Effector memory CD4-positive, alpha-beta T cell (primary cell): ENCODE measurements at regions not wholly inside any gene's neighbourhood (a gene's known extent, or its start where the extent isn't known, plus 50 kb on each side); places are given as distances from the start of the nearest gene placed in this dataset.

Source experiments
- DNase-seq, 3 donors: peaks; one replicate each; pipeline ENCODE4 v3.0.0-alpha.2; 2020
- H3K27ac ChIP-seq: 2 replicates; pipeline ENCODE4 v1.7.0; 2013; ENCODE audit warnings: mild to moderate bottlenecking, low read length, moderate library complexity; ENCODE audit not compliant: insufficient read depth, poor library complexity, severe bottlenecking
- H3K27me3 ChIP-seq: replicated peaks from 2 replicates; pipeline ENCODE4 v1.7.0; 2013; ENCODE audit warnings: mild to moderate bottlenecking, low read length; ENCODE audit not compliant: insufficient read depth, control insufficient read depth, poor library complexity, severe bottlenecking
- H3K36me3 ChIP-seq: 2 replicates; pipeline ENCODE4 v1.7.0; 2013; ENCODE audit warnings: mild to moderate bottlenecking, low read length, moderate library complexity; ENCODE audit not compliant: control insufficient read depth, insufficient read depth
- H3K4me1 ChIP-seq: 2 replicates; pipeline ENCODE4 v1.7.0; 2013; ENCODE audit warnings: low read length, mild to moderate bottlenecking; ENCODE audit not compliant: control insufficient read depth, insufficient read depth, poor library complexity, severe bottlenecking
- H3K4me3 ChIP-seq: 2 replicates; pipeline ENCODE4 v1.7.0; 2013; ENCODE audit warnings: low read length, low read depth, mild to moderate bottlenecking; ENCODE audit not compliant: insufficient read depth, poor library complexity, severe bottlenecking
- H3K9me3 ChIP-seq: 2 replicates; pipeline ENCODE4 v1.7.0; 2013; ENCODE audit warnings: mild to moderate bottlenecking, low read length, moderate library complexity; ENCODE audit not compliant: control insufficient read depth

GRCh38 chr13:81473366-81473899 is 1132.5 kb upstream of the SPRY2 start:
- Histone ChIP-seq H3K27ac (no peak overlapping the region), H3K4me1 (no peaks in the 10 kb centered on the region), H3K27me3 (no peaks in the 10 kb centered on the region), H3K36me3 (no peaks in the 10 kb centered on the region), H3K9me3 (no peaks in the 10 kb centered on the region), H3K4me3 (no peak overlapping the region)
- DNase-seq = no peak

GRCh38 chr13:81458170-81458569 is 1117.2 kb upstream of the SPRY2 start:
- Histone ChIP-seq H3K27ac (no peak overlapping the region), H3K4me3 (no peak overlapping the region), H3K36me3 (no peaks in the 10 kb centered on the region), H3K27me3 (no peaks in the 10 kb centered on the region), H3K4me1 (no peaks in the 10 kb centered on the region), H3K9me3 (no peaks in the 10 kb centered on the region)
- no peak for DNase-seq

GRCh38 chr13:81446441-81446840 is 1105.5 kb upstream of the SPRY2 start:
- Histone ChIP-seq H3K27ac (no peak overlapping the region), H3K4me1 (no peaks in the 10 kb centered on the region), H3K9me3 (no peaks in the 10 kb centered on the region), H3K4me3 (no peak overlapping the region), H3K27me3 (no peaks in the 10 kb centered on the region), H3K36me3 (no peaks in the 10 kb centered on the region)
- no peak for DNase-seq

GRCh38 chr13:81442904-81443303 is 1102.0 kb upstream of the SPRY2 start:
- no peak for DNase-seq
- H3K4me3 ChIP-seq = no peak overlapping the region
- H3K27me3 ChIP-seq = no peaks in the 10 kb centered on the region
- no peaks in the 10 kb centered on the region for H3K9me3 ChIP-seq
- H3K27ac ChIP-seq = no peak overlapping the region
- H3K4me1 ChIP-seq = no peaks in the 10 kb centered on the region
- no peaks in the 10 kb centered on the region for H3K36me3 ChIP-seq

GRCh38 chr13:81425286-81425685 is 1084.4 kb upstream of the SPRY2 start:
- H3K36me3 ChIP-seq = no peaks in the 10 kb centered on the region
- DNase-seq = no peak
- no peaks in the 10 kb centered on the region for H3K27me3 ChIP-seq

GRCh38 chr13:81409284-81409683 is 1068.4 kb upstream of the SPRY2 start:
- Histone ChIP-seq H3K9me3 (no peaks in the 10 kb centered on the region), H3K36me3 (no peaks in the 10 kb centered on the region), H3K4me1 (no peaks in the 10 kb centered on the region), H3K27ac (no peak overlapping the region), H3K27me3 (no peaks in the 10 kb centered on the region), H3K4me3 (no peak overlapping the region)
- no peak for DNase-seq

More at GRCh38 chr13:81425286-81425685, 1084.4 kb upstream of the SPRY2 start:
- Histone ChIP-seq H3K9me3 (no peaks in the 10 kb centered on the region), H3K4me1 (no peaks in the 10 kb centered on the region), H3K27ac (no peak overlapping the region), H3K4me3 (no peak overlapping the region)

GRCh38 chr13:81408647-81409046 is 1067.7 kb upstream of the SPRY2 start:
- no peak for DNase-seq
- no peak overlapping the region for H3K27ac ChIP-seq
- no peaks in the 10 kb centered on the region for H3K27me3 ChIP-seq
- H3K4me3 ChIP-seq = no peak overlapping the region
- no peaks in the 10 kb centered on the region for H3K36me3 ChIP-seq
- no peaks in the 10 kb centered on the region for H3K9me3 ChIP-seq
- H3K4me1 ChIP-seq = no peaks in the 10 kb centered on the region

GRCh38 chr13:81406639-81407292 is 1065.8 kb upstream of the SPRY2 start:
- H3K27ac ChIP-seq = no peak overlapping the region
- DNase-seq = no peak
- H3K36me3 ChIP-seq = no peaks in the 10 kb centered on the region
- H3K9me3 ChIP-seq = no peaks in the 10 kb centered on the region
- no peak overlapping the region for H3K4me3 ChIP-seq
- H3K27me3 ChIP-seq = no peaks in the 10 kb centered on the region
- H3K4me1 ChIP-seq = no peaks in the 10 kb centered on the region

- DNase-seq = no peak
- Histone ChIP-seq H3K36me3 (no peaks in the 10 kb centered on the region), H3K27ac (no peak overlapping the region), H3K9me3 (no peaks in the 10 kb centered on the region), H3K4me3 (no peak overlapping the region), H3K27me3 (no peaks in the 10 kb centered on the region), H3K4me1 (no peaks in the 10 kb centered on the region)
Observed at GRCh38 chr13:81406022-81406421, 1065.1 kb upstream of the SPRY2 start.

GRCh38 chr13:81396192-81396591 is 1055.3 kb upstream of the SPRY2 start:
- Histone ChIP-seq H3K27ac (no peak overlapping the region), H3K27me3 (no peaks in the 10 kb centered on the region), H3K4me1 (no peaks in the 10 kb centered on the region), H3K4me3 (no peak overlapping the region), H3K36me3 (no peaks in the 10 kb centered on the region), H3K9me3 (no peaks in the 10 kb centered on the region)
- no peak for DNase-seq
